Right lobe of liver (tissue), 6 donors: ENCODE measurements at regions not wholly inside any gene's neighbourhood (a gene's known extent, or its start where the extent isn't known, plus 50 kb on each side); places are given as distances from the start of the nearest gene placed in this dataset.

Experiments used
- ATAC-seq, 4 donors: fragments of 200-7000 bp; cut with Tn5 transposase; one replicate each; pipeline ENCODE4 v1.9.1; 2020; ENCODE audit warnings: mild to moderate bottlenecking in 4 of 4, moderate library complexity in 4 of 4
- DNase-seq, 3 donors: peaks; one replicate each; pipeline ENCODE4 v3.0.0-alpha.2; 2020
- H3K27ac ChIP-seq, 3 donors: fragments of 200-600 bp; one replicate each; pipeline ENCODE4 v1.8.0; 2022
- H3K27me3 ChIP-seq, 2 donors: fragments of 200-600 bp; one replicate each; pipeline ENCODE4 v1.8.0; 2022
- H3K36me3 ChIP-seq, 4 donors: fragments of 200-600 bp; sonication (generic) in 1 of 4; one replicate each; pipeline versions ENCODE4 v1.5.1 to v1.8.0; 2017 to 2022; ENCODE audit warnings: control low read depth in 1 of 4
- H3K4me1 ChIP-seq, 4 donors: fragments of 200-600 bp; sonication (generic) in 1 of 4; one replicate each; pipeline versions ENCODE4 v1.5.1 to v1.8.0; 2017 to 2022; ENCODE audit warnings: control low read depth in 1 of 4
- H3K4me3 ChIP-seq, 3 donors: fragments of 200-600 bp; one replicate each; pipeline ENCODE4 v1.8.0; 2022
- H3K9me3 ChIP-seq, 4 donors: fragments of 200-600 bp; sonication (generic) in 1 of 4; one replicate each; pipeline versions ENCODE4 v1.5.1 to v1.8.0; 2017 to 2022; ENCODE audit warnings: control low read depth in 1 of 4
- POLR2A ChIP-seq: fragments of 450-650 bp; IDR thresholded peaks from one replicate; pipeline ENCODE4 v1.6.1; 2017; ENCODE audit warnings: antibody characterized with exemption, mild to moderate bottlenecking
- WGBS: methylation state at CpG from one replicate; pipeline ENCODE4 v1.1.6; 2018; ENCODE audit warnings: low coverage, low lambda C conversion rate; ENCODE audit not compliant: insufficient coverage; ENCODE audit errors: missing lambda C conversion rate; 5-methylcytosine and 5-hydroxymethylcytosine counted together
- intact Hi-C, 2 donors: fragments of 100-400 bp; cut with DNase I; formaldehyde crosslinking; loops; one replicate each; pipeline versions ENCODE4 v1.11.2 to v1.14.1; 2022
- TF ChIP-seq, protein P1 (sequence below), 4 donors: fragments of 200-600 bp in 3 of 4; fragments of 450-650 bp in 1 of 4; IDR thresholded peaks; one replicate each; pipeline versions ENCODE4 v1.5.1 to v1.8.0; 2016 to 2022; ENCODE audit warnings: antibody characterized with exemption in 4 of 4, mild to moderate bottlenecking in 2 of 4
- donor health status: DM: no; HTN: yes; CAD: no.
- donor health status: DM: no; HTN: no; CAD: no.
- donor health status: DM: no; HTN: no; CAD: no.
- donor health status: DM: no; HTN: yes; CAD: no.
- donor health status: DM: no; HTN: yes; CAD: no.

DNA sequence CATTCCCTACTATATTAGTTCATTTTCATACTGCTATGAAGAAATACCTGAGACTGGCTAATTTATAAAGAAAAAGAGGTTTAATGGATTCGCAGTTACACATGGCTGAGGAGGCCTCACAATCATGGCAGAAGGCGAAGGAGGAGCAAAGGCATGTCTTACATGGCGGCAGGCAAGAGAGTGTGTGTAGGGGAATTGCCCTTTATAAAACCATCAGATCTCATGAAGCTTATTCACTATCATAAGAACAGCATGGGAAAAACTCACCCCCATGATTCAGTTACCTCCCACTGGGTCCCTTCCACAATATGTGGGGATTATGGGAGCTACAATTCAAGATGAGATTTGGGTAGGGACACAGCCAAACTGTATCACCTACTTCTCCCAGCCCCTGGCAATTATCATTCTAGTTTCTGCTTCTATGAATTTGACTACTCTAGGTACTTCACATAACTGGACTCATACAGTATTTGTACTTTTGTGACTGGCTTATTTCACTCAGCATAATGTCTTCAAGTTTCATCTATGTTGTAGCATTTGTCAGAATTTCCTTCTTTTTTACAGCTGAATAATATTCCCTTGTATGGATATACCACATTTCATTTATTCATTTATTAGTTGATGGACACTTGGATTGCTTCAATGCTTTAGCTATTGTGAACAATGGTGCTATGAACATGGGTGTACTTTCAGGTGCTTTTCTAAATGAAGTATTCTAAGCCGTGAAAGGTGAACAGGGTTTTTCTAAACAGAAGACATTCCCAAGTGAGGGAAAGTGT is 219.5 kb upstream of the NUDT4 start:
- H3K4me1 ChIP-seq: peaks cover 0 to 13% (median 0%) of the 10 kb centered on the region in 4 donors
- WGBS: 95% methylated on average over 4 of the region's 4 CpGs

DNA sequence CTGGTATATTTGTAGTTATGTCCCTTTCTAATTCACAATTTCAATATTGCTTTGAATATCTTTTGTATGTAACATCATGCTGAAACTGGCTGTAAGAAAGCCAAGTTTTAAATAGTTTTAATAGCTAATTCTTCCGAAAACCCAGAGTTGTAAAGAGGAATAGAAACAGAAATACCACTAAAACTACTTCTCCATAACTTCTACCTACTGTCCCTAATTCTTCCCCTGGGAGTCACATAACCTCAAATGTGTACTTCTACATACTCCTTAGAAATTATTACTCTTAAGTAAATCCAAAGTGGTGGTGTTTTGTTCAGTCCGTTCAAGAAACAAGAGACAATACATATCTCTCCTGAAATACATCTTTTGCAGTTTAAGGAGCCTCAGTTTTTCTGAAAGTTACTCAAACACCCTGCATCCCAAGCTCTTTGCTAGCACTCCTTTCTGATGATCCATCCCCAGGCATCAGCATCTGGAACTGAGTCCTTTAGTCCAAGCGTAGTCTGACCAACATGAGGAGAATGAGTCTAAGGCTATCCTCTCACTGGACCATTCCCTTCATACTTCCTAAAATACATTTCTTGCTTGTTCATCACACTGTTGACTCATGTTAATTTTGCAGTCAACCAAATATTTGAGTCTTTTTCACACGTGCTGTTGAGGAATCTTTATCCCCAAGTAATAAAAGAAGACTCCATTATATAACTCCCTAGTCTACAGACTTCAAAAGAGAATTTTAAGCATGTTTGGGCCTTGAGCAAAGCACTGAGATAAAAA is 214.3 kb upstream of the NUDT4 start:
- Histone ChIP-seq H3K27ac (no peak overlapping the region), H3K27me3 (no peaks in the 10 kb centered on the region), H3K4me1 (no peaks in the 10 kb centered on the region), H3K36me3 (no peaks in the 10 kb centered on the region), H3K4me3 (no peak overlapping the region), H3K9me3 (no peaks in the 10 kb centered on the region)
- intact Hi-C loops: no loop called here
- ATAC-seq (no peak), DNase-seq (no peak)
- WGBS: 66% methylated on average over 4 of the region's 4 CpGs
- TF ChIP-seq, protein P1, sequence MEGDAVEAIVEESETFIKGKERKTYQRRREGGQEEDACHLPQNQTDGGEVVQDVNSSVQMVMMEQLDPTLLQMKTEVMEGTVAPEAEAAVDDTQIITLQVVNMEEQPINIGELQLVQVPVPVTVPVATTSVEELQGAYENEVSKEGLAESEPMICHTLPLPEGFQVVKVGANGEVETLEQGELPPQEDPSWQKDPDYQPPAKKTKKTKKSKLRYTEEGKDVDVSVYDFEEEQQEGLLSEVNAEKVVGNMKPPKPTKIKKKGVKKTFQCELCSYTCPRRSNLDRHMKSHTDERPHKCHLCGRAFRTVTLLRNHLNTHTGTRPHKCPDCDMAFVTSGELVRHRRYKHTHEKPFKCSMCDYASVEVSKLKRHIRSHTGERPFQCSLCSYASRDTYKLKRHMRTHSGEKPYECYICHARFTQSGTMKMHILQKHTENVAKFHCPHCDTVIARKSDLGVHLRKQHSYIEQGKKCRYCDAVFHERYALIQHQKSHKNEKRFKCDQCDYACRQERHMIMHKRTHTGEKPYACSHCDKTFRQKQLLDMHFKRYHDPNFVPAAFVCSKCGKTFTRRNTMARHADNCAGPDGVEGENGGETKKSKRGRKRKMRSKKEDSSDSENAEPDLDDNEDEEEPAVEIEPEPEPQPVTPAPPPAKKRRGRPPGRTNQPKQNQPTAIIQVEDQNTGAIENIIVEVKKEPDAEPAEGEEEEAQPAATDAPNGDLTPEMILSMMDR (IDR thresholded peaks at IDR 0.05): no peak
- no peak for TF ChIP-seq POLR2A

More for the DNA sequence above, 219.5 kb upstream of the NUDT4 start:
- Histone ChIP-seq H3K9me3 (no peaks in the 10 kb centered on the region), H3K27ac (no peak overlapping the region), H3K4me3 (no peak overlapping the region), H3K27me3 (no peaks in the 10 kb centered on the region), H3K36me3 (no peaks in the 10 kb centered on the region)
- intact Hi-C loops: loop anchor here in 1 of 2 donors (10.0 kb wide), 1 partner anchor 77 kb away; no protein-coding TSS in a partner anchor
- no peak for DNase-seq
- no peak for ATAC-seq
- no peak for TF ChIP-seq POLR2A
- TF ChIP-seq, protein P1 (IDR thresholded peaks at IDR 0.05): no peak

DNA sequence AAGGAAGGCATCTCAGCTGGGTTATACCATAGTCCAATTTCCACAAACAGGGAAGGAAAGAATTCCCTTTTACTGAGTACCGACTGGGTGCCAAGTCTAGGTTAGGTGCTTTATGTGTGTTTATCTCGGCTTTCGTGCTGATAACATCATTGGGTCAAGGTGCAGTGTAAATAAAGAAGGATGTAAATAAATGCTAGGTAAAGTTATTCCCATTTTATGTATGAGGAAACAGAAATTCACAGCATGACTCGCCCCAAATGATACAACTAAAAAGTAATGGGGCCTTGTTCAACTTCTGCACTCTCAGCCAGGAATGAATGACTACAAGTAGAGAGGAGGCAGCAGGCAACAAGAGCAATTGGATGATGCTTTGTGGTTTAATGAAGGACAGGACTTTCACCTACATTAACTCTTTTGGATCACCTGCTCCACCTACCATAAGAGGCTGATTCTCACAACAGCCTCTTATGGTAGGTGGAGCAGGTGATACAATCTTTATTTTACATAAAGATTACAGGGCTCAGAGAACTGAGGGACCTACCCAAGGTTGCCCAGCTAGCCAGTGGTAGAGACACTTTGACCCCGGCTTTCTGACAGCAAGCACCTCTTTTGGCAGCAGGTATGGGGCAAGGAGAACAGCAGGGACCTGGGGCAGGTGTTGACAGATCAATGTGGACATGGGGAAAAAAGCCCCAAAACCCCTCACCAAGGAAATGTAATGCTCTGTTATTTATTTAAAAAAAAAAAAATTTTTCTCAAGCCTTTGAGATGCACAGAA is 213.4 kb upstream of the NUDT4 start:
- no peaks in the 10 kb centered on the region for H3K9me3 ChIP-seq
- H3K36me3 ChIP-seq: no peaks in the 10 kb centered on the region
- no peak for DNase-seq
- no peaks in the 10 kb centered on the region for H3K27me3 ChIP-seq
- 51% methylated on average over 5 of the region's 5 CpGs for WGBS
- no peaks in the 10 kb centered on the region for H3K4me1 ChIP-seq
- no peak overlapping the region for H3K27ac ChIP-seq
- intact Hi-C loops: no loop called here
- ATAC-seq: peak in 2 of 4 donors; percentile 32 to 81
- no peak overlapping the region for H3K4me3 ChIP-seq
- TF ChIP-seq, protein P1 (IDR thresholded peaks at IDR 0.05): no peak
- TF ChIP-seq POLR2A: no peak

DNA sequence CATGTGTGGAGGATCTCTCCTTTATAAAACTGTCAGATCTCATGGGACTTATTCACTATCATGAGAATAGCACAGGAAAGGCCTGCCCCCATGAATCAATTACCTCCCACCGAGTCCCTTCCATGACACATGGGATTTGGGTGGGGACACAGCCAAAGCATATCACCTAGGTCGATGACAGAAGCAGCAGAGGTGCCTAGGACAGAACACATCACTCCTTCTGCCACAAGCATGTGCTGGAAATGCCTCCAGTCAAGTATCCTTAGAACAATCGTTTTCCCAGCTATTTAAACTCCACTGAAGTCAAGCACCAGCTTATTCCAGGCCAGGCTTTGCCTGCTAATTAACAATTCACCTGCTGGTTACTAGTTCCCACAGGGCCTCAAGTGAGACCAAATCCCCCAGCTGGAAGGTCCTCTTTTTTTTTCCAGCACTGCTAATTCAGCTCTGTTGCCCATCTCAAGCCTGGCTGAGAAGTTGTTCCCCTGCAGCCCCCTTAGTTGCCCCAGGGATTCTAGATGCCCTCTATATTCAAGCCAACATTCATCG is 212.3 kb upstream of the NUDT4 start:
- no peaks in the 10 kb centered on the region for H3K9me3 ChIP-seq
- 88% methylated on average over 4 of the region's 4 CpGs for WGBS
- H3K27ac ChIP-seq: no peak overlapping the region
- no peak for DNase-seq
- no peaks in the 10 kb centered on the region for H3K4me1 ChIP-seq
- ATAC-seq: no peak
- no peaks in the 10 kb centered on the region for H3K27me3 ChIP-seq
- H3K36me3 ChIP-seq: no peaks in the 10 kb centered on the region
- intact Hi-C loops: no loop called here
- H3K4me3 ChIP-seq: no peak overlapping the region
- no peak for TF ChIP-seq POLR2A
- TF ChIP-seq, protein P1 (IDR thresholded peaks at IDR 0.05): no peak
